ENCODE measurements at regions not wholly inside any gene's neighbourhood (a gene's known extent, or its start where the extent isn't known, plus 50 kb on each side); places are given as distances from the start of the nearest gene placed in this dataset.

DNA sequence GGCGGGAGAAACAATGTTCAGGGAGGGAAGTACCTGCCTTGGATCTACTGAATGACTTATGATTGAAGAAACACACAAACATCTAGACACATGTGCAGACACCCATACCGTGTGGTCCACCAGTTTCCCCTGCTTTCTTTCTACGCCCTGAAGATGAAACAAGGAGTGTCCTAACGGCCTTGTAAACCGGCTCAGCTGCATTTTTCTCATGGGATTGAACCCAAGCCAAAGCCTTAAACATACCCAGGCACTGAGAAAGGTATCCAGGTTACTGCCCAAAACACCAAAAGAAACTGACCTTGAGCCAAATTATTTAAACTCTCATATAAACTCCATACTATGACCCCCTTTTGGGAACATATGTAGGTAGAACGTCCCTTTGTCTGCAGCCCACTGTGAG lies 630.0 kb upstream of the RGS18 start:
- no peak for DNase-seq
- Histone ChIP-seq H3K27ac (no peak overlapping the region), H3K36me3 (replicated peaks) (no peaks in the 10 kb centered on the region), H3K27me3 (replicated peaks) (no peaks in the 10 kb centered on the region), H3K4me3 (ENCODE audit: low read depth, low read length) (no peak overlapping the region)
- TF ChIP-seq, protein P1, sequence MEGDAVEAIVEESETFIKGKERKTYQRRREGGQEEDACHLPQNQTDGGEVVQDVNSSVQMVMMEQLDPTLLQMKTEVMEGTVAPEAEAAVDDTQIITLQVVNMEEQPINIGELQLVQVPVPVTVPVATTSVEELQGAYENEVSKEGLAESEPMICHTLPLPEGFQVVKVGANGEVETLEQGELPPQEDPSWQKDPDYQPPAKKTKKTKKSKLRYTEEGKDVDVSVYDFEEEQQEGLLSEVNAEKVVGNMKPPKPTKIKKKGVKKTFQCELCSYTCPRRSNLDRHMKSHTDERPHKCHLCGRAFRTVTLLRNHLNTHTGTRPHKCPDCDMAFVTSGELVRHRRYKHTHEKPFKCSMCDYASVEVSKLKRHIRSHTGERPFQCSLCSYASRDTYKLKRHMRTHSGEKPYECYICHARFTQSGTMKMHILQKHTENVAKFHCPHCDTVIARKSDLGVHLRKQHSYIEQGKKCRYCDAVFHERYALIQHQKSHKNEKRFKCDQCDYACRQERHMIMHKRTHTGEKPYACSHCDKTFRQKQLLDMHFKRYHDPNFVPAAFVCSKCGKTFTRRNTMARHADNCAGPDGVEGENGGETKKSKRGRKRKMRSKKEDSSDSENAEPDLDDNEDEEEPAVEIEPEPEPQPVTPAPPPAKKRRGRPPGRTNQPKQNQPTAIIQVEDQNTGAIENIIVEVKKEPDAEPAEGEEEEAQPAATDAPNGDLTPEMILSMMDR (IDR thresholded peaks at IDR 0.05; ENCODE audit: low read depth, low read length, missing control alignments) = no peak
- in situ Hi-C loops (cut with HindIII; ENCODE audit: low pct_ligation_motif_present, low sequenced_read_pairs) = no loop called here

DNA sequence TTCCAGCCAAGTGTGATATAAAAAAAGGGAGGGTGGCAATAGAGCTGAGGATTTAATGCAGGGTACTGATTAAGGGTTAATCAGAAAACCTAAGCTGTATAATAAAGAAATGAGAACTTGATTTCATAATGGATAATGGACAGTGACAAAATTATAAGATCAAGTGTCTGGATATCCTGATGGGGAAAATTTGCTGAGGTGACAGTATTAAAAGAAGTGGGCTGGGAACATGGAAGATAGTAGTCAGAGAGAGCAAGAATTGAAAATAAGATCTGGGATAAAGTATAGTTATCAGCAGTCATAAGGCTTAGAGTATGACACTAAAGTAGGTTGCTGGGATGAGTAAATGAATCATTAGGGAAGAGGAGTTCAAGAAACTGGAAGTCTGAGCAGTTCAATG lies 627.3 kb upstream of the RGS18 start:
- Histone ChIP-seq H3K4me3 (ENCODE audit: low read depth, low read length) (no peak overlapping the region), H3K27ac (no peak overlapping the region), H3K27me3 (replicated peaks) (no peaks in the 10 kb centered on the region), H3K36me3 (replicated peaks) (no peaks in the 10 kb centered on the region)
- in situ Hi-C loops (cut with HindIII; ENCODE audit: low pct_ligation_motif_present, low sequenced_read_pairs) = no loop called here
- TF ChIP-seq, protein P1 (IDR thresholded peaks at IDR 0.05; ENCODE audit: low read depth, low read length, missing control alignments) = no peak
- no peak for DNase-seq

DNA sequence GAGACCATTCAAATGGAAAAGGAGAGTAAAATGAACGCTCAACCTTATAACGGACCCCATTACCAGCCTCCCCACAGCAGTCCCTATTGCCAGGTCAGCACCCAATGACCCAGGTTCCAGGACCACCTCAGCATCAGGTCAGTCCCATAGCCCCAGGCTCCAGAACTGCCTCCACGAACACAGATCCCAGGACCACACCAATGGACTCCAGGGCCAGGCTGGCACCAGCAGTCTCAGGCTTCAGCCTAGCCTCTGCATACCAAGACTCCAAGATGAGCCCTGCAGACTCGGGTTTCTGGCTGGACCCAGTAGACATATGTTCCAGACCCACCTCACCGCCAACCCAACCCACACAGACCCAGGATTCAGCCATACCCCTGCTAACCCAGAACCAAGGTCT lies 625.0 kb upstream of the RGS18 start:
- in situ Hi-C loops (cut with HindIII; ENCODE audit: low pct_ligation_motif_present, low sequenced_read_pairs) = no loop called here
- TF ChIP-seq, protein P1 (IDR thresholded peaks at IDR 0.05; ENCODE audit: low read depth, low read length, missing control alignments) = no peak
- Histone ChIP-seq H3K27ac (no peak overlapping the region), H3K27me3 (replicated peaks) (no peaks in the 10 kb centered on the region), H3K4me3 (ENCODE audit: low read depth, low read length) (no peak overlapping the region), H3K36me3 (replicated peaks) (no peaks in the 10 kb centered on the region)
- no peak for DNase-seq

DNA sequence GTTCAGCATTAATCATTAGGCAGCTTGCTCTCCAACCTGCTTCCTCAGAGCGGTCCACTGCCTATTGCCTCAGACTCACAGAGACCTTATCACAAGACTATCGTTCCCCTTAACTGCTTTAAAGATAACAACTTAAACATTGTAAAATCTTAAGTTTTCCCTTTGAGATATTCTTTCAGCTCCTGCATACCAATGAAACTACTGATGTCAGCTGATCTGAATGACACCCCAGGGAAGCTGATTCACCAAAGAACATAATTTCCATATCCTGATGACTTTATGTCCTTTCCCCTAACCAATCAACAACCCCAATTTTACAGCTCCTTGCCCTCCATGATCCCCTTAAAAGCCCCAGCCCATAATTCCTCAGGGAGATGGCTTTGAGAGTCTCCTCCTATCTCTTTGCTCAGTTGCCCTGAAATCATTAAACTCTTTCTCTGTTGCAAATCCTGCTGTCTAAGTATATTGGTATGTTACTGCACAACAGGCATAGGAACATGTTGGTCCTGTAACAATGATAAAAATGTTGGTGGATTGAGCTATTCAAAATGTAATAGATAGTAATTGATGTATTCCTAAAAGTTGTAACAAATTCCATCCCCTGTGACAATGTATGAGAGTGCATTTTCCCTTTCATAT lies 621.4 kb upstream of the RGS18 start:
- H3K27me3 ChIP-seq (replicated peaks) = no peaks in the 10 kb centered on the region
- in situ Hi-C loops (cut with HindIII; ENCODE audit: low pct_ligation_motif_present, low sequenced_read_pairs) = no loop called here
- H3K36me3 ChIP-seq (replicated peaks) = no peaks in the 10 kb centered on the region
- TF ChIP-seq, protein P1 (IDR thresholded peaks at IDR 0.05; ENCODE audit: low read depth, low read length, missing control alignments) = no peak
- H3K27ac ChIP-seq = no peak overlapping the region
- no peak for DNase-seq
- no peak overlapping the region for H3K4me3 ChIP-seq (ENCODE audit: low read depth, low read length)

DNA sequence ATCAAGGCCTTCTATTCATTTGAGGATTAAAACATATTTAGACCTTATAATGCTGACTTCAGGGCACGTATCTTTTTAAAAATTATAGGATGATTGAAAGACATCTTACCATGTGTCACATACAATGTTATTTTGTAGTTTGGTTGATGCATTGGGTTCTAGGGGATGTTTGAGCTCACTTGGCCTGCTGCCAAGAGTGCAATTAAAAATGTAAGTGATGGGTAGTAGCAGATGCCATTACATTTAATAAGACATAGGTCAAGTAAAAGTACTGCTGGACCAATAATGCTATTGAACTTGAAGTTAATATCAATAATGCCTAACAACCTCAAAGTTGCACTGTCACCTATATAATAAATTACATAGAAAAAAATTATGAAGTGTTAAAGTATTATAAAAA lies 616.5 kb upstream of the RGS18 start:
- no peak for DNase-seq
- Histone ChIP-seq H3K36me3 (replicated peaks) (no peaks in the 10 kb centered on the region), H3K27ac (no peak overlapping the region), H3K4me3 (ENCODE audit: low read depth, low read length) (no peak overlapping the region), H3K27me3 (replicated peaks) (no peaks in the 10 kb centered on the region)
- TF ChIP-seq, protein P1 (IDR thresholded peaks at IDR 0.05; ENCODE audit: low read depth, low read length, missing control alignments) = no peak
- in situ Hi-C loops (cut with HindIII; ENCODE audit: low pct_ligation_motif_present, low sequenced_read_pairs) = no loop called here

DNA sequence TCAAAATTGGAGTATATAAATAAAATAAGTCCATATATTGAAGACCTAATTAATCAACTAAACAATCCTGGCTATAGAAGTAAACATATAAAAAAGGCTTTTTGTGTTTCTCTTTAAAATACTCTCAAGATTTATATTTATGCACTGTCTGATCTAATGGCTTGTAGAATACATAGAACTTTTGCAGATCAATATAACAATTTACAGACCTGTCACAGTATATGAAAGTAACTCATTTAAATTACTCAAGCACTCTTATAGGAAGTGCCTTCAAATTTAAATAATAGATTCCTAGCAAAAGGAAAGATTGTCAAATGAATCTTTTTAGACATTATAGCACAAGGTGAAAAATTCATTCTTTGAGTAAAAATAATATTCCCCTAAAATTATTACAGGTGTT lies 615.8 kb upstream of the RGS18 start:
- H3K4me3 ChIP-seq (ENCODE audit: low read depth, low read length) = no peak overlapping the region
- H3K27ac ChIP-seq = no peak overlapping the region
- DNase-seq = no peak
- TF ChIP-seq, protein P1 (IDR thresholded peaks at IDR 0.05; ENCODE audit: low read depth, low read length, missing control alignments) = no peak
- in situ Hi-C loops (cut with HindIII; ENCODE audit: low pct_ligation_motif_present, low sequenced_read_pairs) = no loop called here
- no peaks in the 10 kb centered on the region for H3K36me3 ChIP-seq (replicated peaks)
- no peaks in the 10 kb centered on the region for H3K27me3 ChIP-seq (replicated peaks)
